ENCODE measurements at regions not wholly inside any gene's neighbourhood (a gene's known extent, or its start where the extent isn't known, plus 50 kb on each side); places are given as distances from the start of the nearest gene placed in this dataset.

DNA sequence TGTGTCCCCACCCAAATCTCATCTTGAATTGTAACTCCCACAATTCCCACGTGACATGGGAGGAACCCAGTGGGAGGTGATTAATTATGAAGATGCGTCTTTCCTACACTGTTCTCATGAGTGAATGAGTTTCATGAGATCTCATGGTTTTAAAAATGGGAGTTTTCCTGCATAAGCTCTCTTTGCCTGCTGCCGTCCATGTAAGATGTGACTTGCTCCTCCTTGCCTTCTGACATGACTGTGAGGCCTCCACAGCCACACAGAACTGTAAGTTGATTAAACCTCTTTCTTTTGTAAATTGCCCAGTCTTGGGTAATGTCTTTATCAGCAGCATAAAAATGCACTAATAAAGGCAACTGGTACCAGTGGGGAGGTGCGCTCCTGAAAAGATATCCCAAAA, 67.7 kb upstream of the DRGX start:
- TF ChIP-seq CTCF (IDR thresholded peaks at IDR 0.05), result no peak
- no peak for TF ChIP-seq EP300 (IDR thresholded peaks at IDR 0.05)
- TF ChIP-seq POLR2AphosphoS5 (IDR thresholded peaks at IDR 0.05), result no peak
